Stomach (tissue), 8 donors: ENCODE measurements at regions not wholly inside any gene's neighbourhood (a gene's known extent, or its start where the extent isn't known, plus 50 kb on each side); places are given as distances from the start of the nearest gene placed in this dataset.

Experiments
- DNase-seq, 2 donors: peaks; one replicate each; pipeline versions ENCODE4 v3.0.0 to v3.0.0-alpha.2; 2013 to 2019
- H3K27ac ChIP-seq, 5 donors: fragments of 200-600 bp in 4 of 5; sonication (generic) in 4 of 5; one replicate each; pipeline ENCODE4 v1.5.1; 2013 to 2019; ENCODE audit warnings: mild to moderate bottlenecking in 1 of 5, moderate library complexity in 1 of 5
- H3K27me3 ChIP-seq, 3 donors: fragments of 200-600 bp; sonication (generic); one replicate each; pipeline ENCODE4 v1.5.1; 2017 to 2019; ENCODE audit warnings: mixed run types in 1 of 3
- H3K36me3 ChIP-seq, 4 donors: fragments of 200-600 bp; sonication (generic); 1 replicate in 3 of 4; 2 replicates in 1 of 4; pipeline ENCODE4 v1.5.1; 2016 to 2019
- H3K4me1 ChIP-seq, 4 donors: fragments of 200-600 bp; sonication (generic); one replicate each; pipeline ENCODE4 v1.5.1; 2016 to 2019
- H3K4me3 ChIP-seq, 4 donors: fragments of 200-600 bp; sonication (generic) in 3 of 4; one replicate each; pipeline ENCODE4 v1.5.1; 2016 to 2019; ENCODE audit warnings: mild to moderate bottlenecking in 1 of 4
- H3K9me3 ChIP-seq, 4 donors: fragments of 200-600 bp; sonication (generic); one replicate each; pipeline ENCODE4 v1.5.1; 2016 to 2019
- CTCF ChIP-seq, 7 experiments: fragments of 450-650 bp in 4 of 7; fragments of 200-600 bp in 3 of 7; sonication (generic) in 3 of 7; IDR thresholded peaks; one replicate each; pipeline ENCODE4 v1.5.1; 2016 to 2019; ENCODE audit warnings: antibody characterized with exemption in 7 of 7, control low read depth in 2 of 7, mild to moderate bottlenecking in 1 of 7
- EP300 ChIP-seq: sonication (generic); formaldehyde crosslinking; IDR thresholded peaks from one replicate; pipeline ENCODE4 v1.6.1; 2017; ENCODE audit warnings: antibody characterized with exemption
- POLR2A ChIP-seq, 4 donors: fragments of 450-650 bp; IDR thresholded peaks; one replicate each; pipeline ENCODE4 v1.6.1; 2016; ENCODE audit warnings: antibody characterized with exemption in 4 of 4, control low read depth in 2 of 4, mild to moderate bottlenecking in 1 of 4, moderate library complexity in 1 of 4
- POLR2AphosphoS5 ChIP-seq, 3 donors: sonication (generic); formaldehyde crosslinking; IDR thresholded peaks; one replicate each; pipeline ENCODE4 v1.6.1; 2016; ENCODE audit warnings: antibody characterized with exemption in 3 of 3
- WGBS, 5 donors: extraction: QIAGEN DNeasy Blood & Tissue Kit in 3 of 5; methylation state at CpG; one replicate each; pipeline versions ENCODE4 v1.1.5 to v1.1.7; 2013 to 2018; 5-methylcytosine and 5-hydroxymethylcytosine counted together
- intact Hi-C: fragments of 100-400 bp; cut with DNase I; formaldehyde crosslinking; loops from one replicate; pipeline ENCODE4 v1.15.1; 2023; ENCODE audit warnings: low total_unique reads
- donor health status: healthy with polysubstance abuse.
- donor health status: Bipolar disorder and iron deficiency.
- donor health status: healthy.

GRCh38 chr1:38671221-38671620 lies 188.4 kb downstream of the RRAGC start:
- DNase-seq, result no peak
- Histone ChIP-seq H3K27ac (no peak overlapping the region), H3K27me3 (peaks cover 0 to 4% (median 0%) of the 10 kb centered on the region in 3 donors), H3K4me3 (no peak overlapping the region), H3K36me3 (no peaks in the 10 kb centered on the region), H3K4me1 (no peaks in the 10 kb centered on the region), H3K9me3 (peaks cover 0 to 6% (median 0%) of the 10 kb centered on the region in 4 donors)
- no peak for TF ChIP-seq CTCF (IDR thresholded peaks at IDR 0.05)
- no peak for TF ChIP-seq POLR2AphosphoS5 (IDR thresholded peaks at IDR 0.05)
- no peak for TF ChIP-seq POLR2A (IDR thresholded peaks at IDR 0.05)
- no peak for TF ChIP-seq EP300
- 61 to 86% (median 83%) methylated on average over 8 of the region's 8 CpGs for WGBS, 5 donors
- intact Hi-C loops, result no loop called here

- Histone ChIP-seq H3K27ac (no peak overlapping the region), H3K4me1 (no peaks in the 10 kb centered on the region), H3K9me3 (peaks cover 0 to 10% (median 2%) of the 10 kb centered on the region in 4 donors), H3K36me3 (no peaks in the 10 kb centered on the region), H3K27me3 (peaks cover 0 to 4% (median 0%) of the 10 kb centered on the region in 3 donors), H3K4me3 (no peak overlapping the region)
- intact Hi-C loops, result no loop called here
- WGBS, 5 donors, result 84 to 91% (median 88%) methylated on average over 4 of the region's 4 CpGs
- no peak for DNase-seq
- TF ChIP-seq EP300 (no peak), POLR2A (IDR thresholded peaks at IDR 0.05) (no peak), POLR2AphosphoS5 (IDR thresholded peaks at IDR 0.05) (no peak)
These were observed 188.9 kb downstream of the RRAGC start for GRCh38 chr1:38670544-38671122.

- TF ChIP-seq EP300 (no peak), CTCF (IDR thresholded peaks at IDR 0.05) (no peak), POLR2A (IDR thresholded peaks at IDR 0.05) (no peak), POLR2AphosphoS5 (IDR thresholded peaks at IDR 0.05) (no peak)
- Histone ChIP-seq H3K9me3 (peaks cover 0 to 14% (median 4%) of the 10 kb centered on the region in 4 donors), H3K36me3 (no peaks in the 10 kb centered on the region), H3K4me3 (no peak overlapping the region), H3K27ac (no peak overlapping the region), H3K4me1 (no peaks in the 10 kb centered on the region), H3K27me3 (peaks cover 0 to 15% (median 4%) of the 10 kb centered on the region in 3 donors)
- no peak for DNase-seq
- intact Hi-C loops, result no loop called here
- WGBS, 5 donors, result 55 to 73% (median 71%) methylated on average over 4 of the region's 4 CpGs
These were observed 191.9 kb downstream of the RRAGC start for GRCh38 chr1:38667626-38668025.

GRCh38 chr1:38662126-38662525 lies 197.4 kb downstream of the RRAGC start:
- no peak overlapping the region for H3K4me3 ChIP-seq
- H3K4me1 ChIP-seq, result no peaks in the 10 kb centered on the region
- no peak for DNase-seq
- H3K27ac ChIP-seq, result no peak overlapping the region
- H3K27me3 ChIP-seq, result peaks cover 0 to 40% (median 4%) of the 10 kb centered on the region in 3 donors
- WGBS, 5 donors, result 71 to 81% (median 77%) methylated on average over 7 of the region's 7 CpGs
- TF ChIP-seq POLR2AphosphoS5 (IDR thresholded peaks at IDR 0.05), result no peak
- TF ChIP-seq EP300, result no peak
- H3K36me3 ChIP-seq, result peaks cover 0 to 3% (median 1%) of the 10 kb centered on the region in 4 donors
- intact Hi-C loops, result no loop called here
- peaks cover 0 to 19% (median 6%) of the 10 kb centered on the region in 4 donors for H3K9me3 ChIP-seq

- WGBS, 5 donors, result 71 to 89% (median 76%) methylated on average over 1 of the region's 1 CpG
These were observed 200.7 kb downstream of the RRAGC start for GRCh38 chr1:38658883-38659282.

More at GRCh38 chr1:38658883-38659282, 200.7 kb downstream of the RRAGC start:
- H3K9me3 ChIP-seq, result peaks cover 0 to 10% (median 2%) of the 10 kb centered on the region in 4 donors
- H3K4me1 ChIP-seq, result no peaks in the 10 kb centered on the region
- intact Hi-C loops, result no loop called here
- H3K4me3 ChIP-seq, result no peak overlapping the region
- H3K36me3 ChIP-seq, result peaks cover 0 to 3% (median 1%) of the 10 kb centered on the region in 4 donors
- no peak for TF ChIP-seq EP300
- TF ChIP-seq CTCF (IDR thresholded peaks at IDR 0.05), result no peak
- no peak for TF ChIP-seq POLR2A (IDR thresholded peaks at IDR 0.05)
- no peak for TF ChIP-seq POLR2AphosphoS5 (IDR thresholded peaks at IDR 0.05)
- DNase-seq, result no peak
- H3K27me3 ChIP-seq, result peaks cover 0 to 53% (median 0%) of the 10 kb centered on the region in 3 donors
- no peak overlapping the region for H3K27ac ChIP-seq
